ENCODE measurements at regions not wholly inside any gene's neighbourhood (a gene's known extent, or its start where the extent isn't known, plus 50 kb on each side); places are given as distances from the start of the nearest gene placed in this dataset.

DNA sequence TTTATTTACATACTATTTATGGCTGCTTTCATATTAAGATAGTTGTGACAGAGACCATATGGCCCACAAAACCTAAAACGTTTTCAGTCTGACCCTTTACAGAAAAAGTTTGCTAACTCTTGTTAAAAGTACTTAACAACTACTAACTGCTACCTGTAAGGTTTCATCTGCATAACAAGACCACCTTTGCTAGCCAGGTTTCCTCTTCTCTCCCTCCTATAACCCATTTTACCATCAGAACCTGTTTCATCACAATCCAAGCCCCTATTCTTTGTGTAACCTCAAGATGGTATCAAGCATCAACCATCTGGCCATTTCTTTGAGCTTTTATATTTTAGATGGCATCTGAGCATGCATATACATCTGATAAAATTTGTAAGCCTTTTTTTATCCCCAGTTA lies 305.4 kb downstream of the HHIPL2 start:
- no peaks in the 10 kb centered on the region for H3K9me3 Mint-ChIP-seq
- H3K36me3 Mint-ChIP-seq (ENCODE audit: low read depth), result no peaks in the 10 kb centered on the region
- DNase-seq, result no peak
- no peaks in the 10 kb centered on the region for H3K27me3 Mint-ChIP-seq
- no peak overlapping the region for H3K27ac Mint-ChIP-seq
- no peak overlapping the region for H3K4me3 Mint-ChIP-seq
- intact Hi-C loops (cut with micrococcal nuclease), result no loop called here
- H3K4me1 Mint-ChIP-seq, result no peaks in the 10 kb centered on the region

DNA sequence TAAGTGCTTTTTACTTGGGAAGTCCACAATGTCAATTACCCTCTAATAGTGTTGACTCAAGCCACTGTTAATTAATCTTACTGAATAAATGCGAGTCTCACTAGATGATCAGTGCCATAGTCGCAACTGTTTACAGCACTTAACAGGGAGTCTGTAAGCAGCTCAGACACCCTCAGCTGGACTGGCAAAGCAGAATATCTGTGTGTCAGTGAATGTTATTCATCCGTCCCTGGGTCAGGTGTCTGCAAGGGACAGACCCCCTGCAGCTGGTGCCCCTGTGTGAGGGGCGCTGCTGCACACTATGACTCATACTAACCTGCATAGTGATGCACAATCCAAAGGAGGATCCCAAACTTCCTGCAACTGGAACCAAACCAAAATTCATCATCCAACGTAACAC lies 306.5 kb downstream of the HHIPL2 start:
- H3K27me3 Mint-ChIP-seq, result no peaks in the 10 kb centered on the region

DNA sequence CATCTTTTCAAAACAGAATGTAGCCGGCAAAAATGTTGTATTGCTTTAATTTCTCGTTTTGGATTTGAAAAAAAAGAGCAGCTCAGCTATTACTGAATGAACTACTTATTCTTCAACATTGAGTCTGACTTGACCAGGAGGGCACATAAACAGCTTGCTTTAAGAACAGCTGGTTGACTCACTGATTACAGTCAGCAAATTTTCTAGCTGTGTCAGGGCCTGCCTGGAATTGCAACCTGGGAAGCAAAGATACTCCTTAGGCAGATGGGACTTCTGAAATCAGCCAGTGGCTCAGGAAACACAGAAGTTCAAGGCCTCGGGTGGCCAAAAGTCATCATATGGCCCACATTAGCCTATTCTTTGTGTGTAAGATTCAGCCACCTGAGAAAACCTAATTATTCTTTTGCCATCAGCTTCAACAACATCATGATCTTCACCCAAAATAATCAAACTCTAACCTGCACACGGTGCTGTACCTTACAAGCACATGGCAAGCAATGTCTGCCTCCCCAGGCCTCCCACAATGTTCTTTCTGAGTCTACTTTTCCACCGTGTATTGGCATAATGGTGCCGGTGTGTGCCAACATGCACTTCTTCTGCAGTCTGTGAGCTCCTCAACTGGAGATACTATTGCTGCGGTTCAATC lies 307.2 kb downstream of the HHIPL2 start:
- intact Hi-C loops (cut with micrococcal nuclease), result no loop called here
- Mint-ChIP-seq H3K27ac (no peak overlapping the region), H3K4me3 (no peak overlapping the region), H3K4me1 (no peaks in the 10 kb centered on the region), H3K9me3 (no peaks in the 10 kb centered on the region), H3K27me3 (no peaks in the 10 kb centered on the region), H3K36me3 (ENCODE audit: low read depth) (no peaks in the 10 kb centered on the region)
- DNase-seq, result no peak

More for the DNA sequence above, 306.5 kb downstream of the HHIPL2 start:
- Mint-ChIP-seq H3K27ac (no peak overlapping the region), H3K4me3 (no peak overlapping the region), H3K4me1 (no peaks in the 10 kb centered on the region), H3K36me3 (ENCODE audit: low read depth) (no peaks in the 10 kb centered on the region), H3K9me3 (no peaks in the 10 kb centered on the region)
- intact Hi-C loops (cut with micrococcal nuclease), result no loop called here
- DNase-seq, result no peak

DNA sequence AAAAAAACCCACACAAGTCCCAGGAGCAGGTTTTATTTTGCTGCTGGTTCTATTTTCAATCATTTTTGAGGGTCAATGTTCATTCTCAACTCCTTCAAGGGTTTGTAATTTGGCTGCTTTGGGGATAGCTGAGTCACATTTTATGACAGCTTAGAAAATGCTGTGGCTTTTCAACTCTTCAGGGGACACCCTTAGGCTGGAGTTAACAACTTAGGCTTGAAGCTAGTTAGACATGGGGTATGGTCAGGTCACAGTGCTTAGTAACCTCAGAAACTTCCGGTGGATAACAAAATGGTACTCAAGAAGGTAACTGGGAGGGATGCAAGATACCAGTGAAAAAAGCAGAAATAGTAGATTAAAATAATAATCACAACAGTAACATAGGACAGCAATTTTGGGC lies 308.8 kb downstream of the HHIPL2 start:
- no peak overlapping the region for H3K4me3 Mint-ChIP-seq
- no peaks in the 10 kb centered on the region for H3K27me3 Mint-ChIP-seq
- intact Hi-C loops (cut with micrococcal nuclease), result no loop called here
- no peaks in the 10 kb centered on the region for H3K4me1 Mint-ChIP-seq
- H3K9me3 Mint-ChIP-seq, result no peaks in the 10 kb centered on the region
- no peak overlapping the region for H3K27ac Mint-ChIP-seq
- no peak for DNase-seq
- H3K36me3 Mint-ChIP-seq (ENCODE audit: low read depth), result no peaks in the 10 kb centered on the region

DNA sequence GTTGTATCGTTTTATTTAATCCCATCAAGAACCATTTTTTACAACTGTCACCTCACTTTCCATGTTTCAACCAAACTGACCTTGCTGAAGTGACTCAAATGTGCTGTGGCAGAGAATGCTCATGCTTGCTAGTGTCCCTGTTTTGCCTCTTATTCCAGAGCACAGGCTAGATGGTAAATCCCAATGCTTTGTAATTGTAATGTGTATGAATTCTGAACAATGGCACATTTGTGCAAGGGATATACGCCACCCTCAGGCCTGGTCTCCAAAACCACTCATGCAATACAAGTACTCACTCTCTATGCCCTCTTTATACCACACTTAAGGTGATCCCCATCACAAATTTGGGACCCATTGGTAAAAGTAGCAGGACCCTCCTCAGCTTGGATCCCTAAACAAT lies 313.6 kb downstream of the HHIPL2 start:
- intact Hi-C loops (cut with micrococcal nuclease), result no loop called here
- Mint-ChIP-seq H3K4me1 (no peaks in the 10 kb centered on the region), H3K27ac (no peak overlapping the region), H3K36me3 (ENCODE audit: low read depth) (no peaks in the 10 kb centered on the region), H3K27me3 (no peaks in the 10 kb centered on the region), H3K9me3 (no peaks in the 10 kb centered on the region), H3K4me3 (no peak overlapping the region)
- DNase-seq, result no peak

DNA sequence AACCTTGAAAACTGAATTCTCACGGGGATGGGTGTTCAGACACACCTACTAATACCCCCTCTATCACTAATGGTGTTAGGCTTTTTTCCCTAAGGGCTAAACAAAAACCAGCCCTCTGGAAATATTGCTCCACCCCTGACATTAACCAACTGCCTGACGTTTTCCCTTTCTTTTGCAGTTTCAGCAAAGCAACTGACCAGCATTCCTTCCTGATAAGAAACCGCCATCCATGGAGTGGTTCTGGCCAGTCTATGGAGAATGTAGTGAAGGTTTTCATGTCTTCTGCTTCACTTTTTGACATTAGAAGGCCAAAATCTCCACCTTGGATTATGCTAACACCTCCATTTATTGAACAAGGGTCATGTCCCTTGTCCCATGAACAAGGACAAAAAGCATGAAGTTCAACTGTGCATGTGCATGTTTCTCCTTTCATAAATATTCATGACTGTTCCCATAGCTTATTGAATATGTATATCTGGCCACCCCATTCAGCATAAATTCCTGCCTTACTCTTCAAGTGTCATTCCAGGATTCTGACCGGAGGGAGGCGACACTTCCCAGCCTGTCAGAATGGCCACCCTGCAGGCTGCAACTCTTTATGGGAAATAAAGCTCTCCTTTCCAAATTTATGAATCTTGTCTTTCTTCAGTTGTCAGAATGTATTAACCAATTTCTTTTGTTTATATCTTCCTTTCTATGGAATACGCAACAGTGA lies 314.3 kb downstream of the HHIPL2 start:
- H3K4me3 Mint-ChIP-seq, result no peak overlapping the region
- no peaks in the 10 kb centered on the region for H3K36me3 Mint-ChIP-seq (ENCODE audit: low read depth)
- intact Hi-C loops (cut with micrococcal nuclease), result no loop called here
- no peaks in the 10 kb centered on the region for H3K4me1 Mint-ChIP-seq
- no peaks in the 10 kb centered on the region for H3K27me3 Mint-ChIP-seq
- DNase-seq, result no peak
- H3K27ac Mint-ChIP-seq, result no peak overlapping the region
- no peaks in the 10 kb centered on the region for H3K9me3 Mint-ChIP-seq

DNA sequence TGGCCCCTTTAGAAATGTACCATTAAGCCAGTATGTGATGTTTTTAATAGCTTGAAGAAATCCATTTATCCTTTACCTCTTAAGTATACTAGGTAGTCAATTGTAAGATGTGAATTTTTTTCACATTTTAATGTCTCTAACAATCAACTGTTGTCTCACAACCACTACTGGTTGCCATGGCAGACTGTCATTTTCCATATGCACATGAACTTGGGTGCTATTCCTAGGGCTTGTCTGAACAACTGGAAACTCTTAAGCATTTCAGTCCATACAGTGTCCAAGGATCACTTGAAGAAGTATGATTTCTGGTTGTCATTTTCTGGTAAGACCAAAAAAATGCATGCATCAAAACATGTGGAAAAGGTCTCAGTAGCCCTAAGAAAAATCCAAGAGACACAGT lies 315.1 kb downstream of the HHIPL2 start:
- Mint-ChIP-seq H3K4me3 (no peak overlapping the region), H3K27me3 (no peaks in the 10 kb centered on the region), H3K27ac (no peak overlapping the region)

DNA sequence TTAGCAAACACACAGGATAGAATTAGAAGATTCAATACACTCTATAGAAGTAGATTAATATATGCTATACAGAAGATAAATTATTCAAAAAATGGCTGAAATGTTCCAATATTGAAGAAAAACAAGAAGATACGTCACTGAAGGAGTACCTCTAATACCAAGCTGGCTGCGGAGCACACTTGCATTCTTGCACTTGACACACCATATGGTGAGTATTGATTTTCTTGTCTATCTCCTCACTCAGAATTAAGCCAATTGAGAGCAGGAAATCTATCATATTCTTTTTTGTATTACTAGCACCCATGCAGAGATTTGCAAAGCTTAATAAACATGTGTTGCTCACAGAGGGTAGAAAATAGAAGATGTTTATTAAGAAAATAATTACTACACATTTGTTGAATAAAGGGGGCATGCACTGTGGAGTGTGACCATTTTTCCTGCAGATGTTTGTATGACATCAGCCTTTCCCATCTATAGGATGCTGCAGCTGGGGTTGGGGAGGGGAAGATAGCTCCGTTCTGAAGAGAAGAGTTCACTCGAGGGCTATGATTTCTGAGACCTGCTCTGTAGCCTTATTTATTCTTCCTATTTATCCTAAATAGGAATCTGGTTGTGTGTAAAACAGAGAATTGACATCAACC lies 318.1 kb downstream of the HHIPL2 start:
- Mint-ChIP-seq H3K27ac (no peak overlapping the region), H3K4me3 (no peak overlapping the region), H3K9me3 (no peaks in the 10 kb centered on the region), H3K27me3 (no peaks in the 10 kb centered on the region), H3K36me3 (ENCODE audit: low read depth) (no peaks in the 10 kb centered on the region), H3K4me1 (no peaks in the 10 kb centered on the region)
- DNase-seq, result no peak
- intact Hi-C loops (cut with micrococcal nuclease), result no loop called here

More for the DNA sequence above, 315.1 kb downstream of the HHIPL2 start:
- no peaks in the 10 kb centered on the region for H3K4me1 Mint-ChIP-seq
- DNase-seq, result no peak
- no peaks in the 10 kb centered on the region for H3K9me3 Mint-ChIP-seq
- no peaks in the 10 kb centered on the region for H3K36me3 Mint-ChIP-seq (ENCODE audit: low read depth)
- intact Hi-C loops (cut with micrococcal nuclease), result no loop called here

DNA sequence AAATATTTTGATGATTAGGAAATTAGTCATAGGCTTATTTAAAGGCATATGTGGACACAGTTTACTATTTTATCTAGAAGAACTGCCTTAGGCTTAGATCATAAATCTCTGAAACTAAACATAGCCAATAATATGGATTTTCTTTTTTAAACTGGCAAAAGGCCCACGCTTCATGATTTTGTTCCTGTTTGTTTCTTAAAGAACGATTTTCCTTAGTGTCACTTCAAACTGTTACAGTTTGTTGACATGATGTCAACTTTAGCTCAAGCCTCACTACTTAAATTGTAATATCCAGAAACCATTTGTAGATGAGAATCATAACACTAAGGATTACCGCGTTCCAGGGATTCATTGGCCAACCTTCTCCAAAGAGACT lies 322.6 kb downstream of the HHIPL2 start:
- no peaks in the 10 kb centered on the region for H3K4me1 Mint-ChIP-seq
- H3K36me3 Mint-ChIP-seq (ENCODE audit: low read depth), result no peaks in the 10 kb centered on the region
- intact Hi-C loops (cut with micrococcal nuclease), result no loop called here
- H3K4me3 Mint-ChIP-seq, result no peak overlapping the region
- H3K9me3 Mint-ChIP-seq, result peaks cover 6% of the 10 kb centered on the region
- H3K27me3 Mint-ChIP-seq, result no peaks in the 10 kb centered on the region
- no peak overlapping the region for H3K27ac Mint-ChIP-seq
- DNase-seq, result no peak

DNA sequence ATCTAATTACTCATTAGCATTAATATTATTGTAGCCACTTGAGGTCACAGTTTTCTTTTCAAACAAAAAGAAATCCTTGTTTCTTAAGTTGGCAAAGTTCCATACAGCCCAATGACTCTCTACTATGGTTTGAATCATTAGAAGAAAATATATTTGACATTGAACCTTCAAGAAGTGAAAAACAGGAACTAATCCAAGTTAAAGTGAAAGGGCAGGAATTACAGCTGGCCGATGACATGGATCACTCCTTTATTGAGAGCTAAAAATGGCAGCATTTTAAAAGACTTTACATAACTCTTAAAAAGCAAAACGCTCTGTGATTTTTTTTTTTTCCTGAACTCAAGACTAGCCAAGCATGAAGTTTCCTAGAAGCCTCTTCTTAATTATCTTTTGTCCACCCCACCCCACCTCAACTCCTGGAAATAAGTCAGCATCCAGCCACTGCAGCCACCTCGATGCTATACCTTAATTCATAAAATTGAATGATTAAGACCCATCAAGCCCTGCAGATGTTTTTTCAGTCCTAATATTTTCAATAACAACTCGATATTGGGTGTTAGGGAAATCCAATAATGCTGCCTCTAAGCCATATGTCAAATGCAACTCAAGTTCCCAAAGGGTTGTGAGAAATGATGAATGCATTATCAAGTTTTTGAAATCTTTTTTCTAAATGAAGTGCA lies 323.1 kb downstream of the HHIPL2 start:
- Mint-ChIP-seq H3K27ac (no peak overlapping the region), H3K9me3 (peaks cover 6% of the 10 kb centered on the region), H3K4me1 (no peaks in the 10 kb centered on the region), H3K27me3 (no peaks in the 10 kb centered on the region), H3K36me3 (ENCODE audit: low read depth) (no peaks in the 10 kb centered on the region), H3K4me3 (no peak overlapping the region)
- intact Hi-C loops (cut with micrococcal nuclease), result no loop called here
- DNase-seq, result no peak

DNA sequence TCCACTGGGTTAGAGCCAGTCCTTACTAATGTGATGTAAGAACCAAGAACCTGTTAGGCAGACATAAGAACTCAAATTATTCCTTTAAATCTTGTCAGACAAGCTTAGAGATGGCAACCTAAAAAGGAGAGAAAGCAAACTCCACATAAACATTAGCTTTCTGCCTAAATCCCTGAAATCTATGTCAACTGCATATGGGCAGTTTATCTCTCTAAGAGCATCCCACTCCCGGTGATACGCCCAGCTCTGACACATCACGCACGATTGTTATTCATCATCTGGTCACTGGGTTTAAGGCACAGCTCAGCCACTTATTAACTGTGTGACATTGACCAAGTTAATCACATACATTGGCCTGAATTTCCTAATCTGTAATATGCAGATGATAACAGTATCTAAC lies 323.7 kb downstream of the HHIPL2 start:
- intact Hi-C loops (cut with micrococcal nuclease), result no loop called here
- Mint-ChIP-seq H3K27ac (no peak overlapping the region), H3K36me3 (ENCODE audit: low read depth) (no peaks in the 10 kb centered on the region), H3K9me3 (peaks cover 6% of the 10 kb centered on the region), H3K4me3 (no peak overlapping the region), H3K4me1 (no peaks in the 10 kb centered on the region), H3K27me3 (no peaks in the 10 kb centered on the region)
- no peak for DNase-seq

DNA sequence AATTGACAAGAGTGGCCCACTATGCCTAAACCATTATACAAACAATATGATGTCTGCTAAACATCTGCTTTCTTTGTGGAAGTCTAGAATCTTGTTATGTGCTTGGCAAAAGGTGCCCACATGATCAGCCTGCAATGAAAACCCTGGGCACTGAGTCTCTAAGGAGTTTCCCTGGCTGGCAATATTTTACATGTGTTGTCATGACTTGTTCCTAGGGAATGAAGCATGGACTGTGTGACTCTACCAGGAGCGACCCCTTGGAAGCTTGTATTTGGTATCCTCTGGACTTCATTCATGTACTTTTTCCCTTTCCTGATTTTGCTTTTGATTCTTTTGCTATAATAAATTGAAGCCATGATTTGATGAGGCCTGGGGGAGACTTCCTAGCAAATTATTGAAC lies 324.9 kb downstream of the HHIPL2 start:
- DNase-seq, result no peak
- Mint-ChIP-seq H3K4me1 (no peaks in the 10 kb centered on the region), H3K36me3 (ENCODE audit: low read depth) (no peaks in the 10 kb centered on the region), H3K4me3 (no peak overlapping the region), H3K27me3 (no peaks in the 10 kb centered on the region), H3K27ac (no peak overlapping the region), H3K9me3 (peaks cover 6% of the 10 kb centered on the region)
- intact Hi-C loops (cut with micrococcal nuclease), result no loop called here

DNA sequence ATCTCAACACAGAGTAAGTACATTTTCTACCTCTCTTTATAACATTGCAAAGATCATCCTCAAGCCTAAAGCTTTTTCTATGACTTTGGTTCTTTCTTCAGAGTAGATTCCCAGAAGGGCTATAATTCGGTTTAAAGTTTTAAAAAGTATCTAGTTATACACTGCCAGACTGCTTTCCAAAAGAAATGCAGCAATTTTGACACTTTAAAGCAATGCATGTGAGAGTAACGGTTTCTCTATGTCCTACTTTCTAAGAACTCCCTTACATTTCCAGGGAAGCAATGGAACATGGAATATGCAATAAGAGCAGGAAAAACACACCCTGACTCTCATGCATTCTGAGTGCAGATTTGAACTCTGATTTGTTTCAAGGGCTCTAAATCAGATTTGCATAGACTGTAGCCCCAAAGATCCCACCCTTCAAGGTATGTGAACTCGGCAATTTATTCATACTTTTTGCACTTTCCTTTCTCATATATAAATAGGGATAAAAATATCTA lies 331.6 kb downstream of the HHIPL2 start:
- no peak overlapping the region for H3K4me3 Mint-ChIP-seq
- no peaks in the 10 kb centered on the region for H3K27me3 Mint-ChIP-seq
- H3K9me3 Mint-ChIP-seq, result peaks cover 5% of the 10 kb centered on the region
- H3K4me1 Mint-ChIP-seq, result no peaks in the 10 kb centered on the region
- intact Hi-C loops (cut with micrococcal nuclease), result no loop called here
- no peaks in the 10 kb centered on the region for H3K36me3 Mint-ChIP-seq (ENCODE audit: low read depth)
- no peak overlapping the region for H3K27ac Mint-ChIP-seq
- no peak for DNase-seq

DNA sequence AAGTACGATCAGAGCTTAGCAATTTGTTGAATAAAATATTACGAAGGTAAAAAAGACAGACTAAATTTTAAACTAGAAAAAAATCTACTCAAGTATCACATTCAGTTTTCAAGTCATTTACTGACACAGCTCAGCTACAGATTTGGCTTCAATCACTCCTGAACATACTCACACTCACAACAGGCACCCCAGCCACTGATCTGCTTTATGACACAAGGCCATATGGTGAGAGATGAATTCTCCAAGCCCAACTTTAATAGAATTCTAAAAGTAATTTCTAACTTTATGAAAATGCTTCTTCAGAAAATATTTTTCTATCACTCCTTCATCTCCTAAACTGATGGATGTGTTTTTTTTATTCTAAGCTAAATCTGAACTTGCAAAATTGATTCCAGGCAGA lies 337.1 kb downstream of the HHIPL2 start:
- no peaks in the 10 kb centered on the region for H3K9me3 Mint-ChIP-seq
- intact Hi-C loops (cut with micrococcal nuclease), result no loop called here
- H3K27me3 Mint-ChIP-seq, result no peaks in the 10 kb centered on the region
- no peaks in the 10 kb centered on the region for H3K4me1 Mint-ChIP-seq
- no peaks in the 10 kb centered on the region for H3K36me3 Mint-ChIP-seq (ENCODE audit: low read depth)
- no peak overlapping the region for H3K4me3 Mint-ChIP-seq
- no peak overlapping the region for H3K27ac Mint-ChIP-seq
- DNase-seq, result no peak

Measured in activated CD4-positive, alpha-beta T cell treated with anti-CD3 and anti-CD28 coated beads, Interleukin-2, amount 10 ng/mL, durations not matched to agents 24 days and 14 days (primary cell).